ENCODE measurements at regions not wholly inside any gene's neighbourhood (a gene's known extent, or its start where the extent isn't known, plus 50 kb on each side); places are given as distances from the start of the nearest gene placed in this dataset.

DNA sequence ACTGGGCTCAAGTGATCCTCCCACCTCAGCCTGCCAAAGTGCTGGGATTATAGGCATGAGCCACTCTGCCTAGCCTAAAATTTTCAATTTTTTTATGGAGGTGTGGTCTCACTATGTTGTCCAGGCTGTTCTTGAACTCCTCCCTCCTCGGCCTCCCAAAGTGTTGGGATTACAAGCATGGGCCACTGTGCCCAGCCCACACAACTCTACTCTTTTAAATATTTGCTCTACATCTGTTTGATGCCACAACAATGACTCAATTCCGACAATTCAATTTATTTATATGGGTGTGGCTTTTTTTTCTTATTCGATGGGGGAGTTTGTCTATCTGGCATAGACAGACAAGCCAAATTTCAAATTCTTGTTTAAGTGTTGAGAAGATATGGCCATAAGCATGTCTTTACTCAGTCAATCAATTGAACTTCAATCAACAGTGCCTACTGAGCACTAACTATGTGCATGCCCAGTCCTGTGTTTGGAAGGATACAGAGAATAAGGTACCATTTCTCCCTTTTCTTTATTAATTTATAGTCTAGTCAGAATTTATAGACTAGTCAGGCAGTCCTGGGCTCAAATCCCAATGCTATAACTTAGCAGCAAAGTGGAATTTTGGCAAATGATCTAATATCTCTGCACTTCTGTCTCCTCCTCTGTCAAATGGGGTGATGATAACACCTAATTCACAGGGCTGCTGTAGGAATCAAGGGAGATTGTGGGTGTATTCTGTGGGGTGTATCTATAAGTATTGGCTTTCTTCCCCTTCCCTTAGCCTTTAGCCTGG is 54.6 kb upstream of the PIAS1 start:
- Mint-ChIP-seq H3K27ac (no peak overlapping the region), H3K27me3 (peaks cover 14% of the 10 kb centered on the region), H3K36me3 (no peaks in the 10 kb centered on the region), H3K4me3 (no peak overlapping the region), H3K9me3 (peaks cover 0 to 6% (median 0%) of the 10 kb centered on the region in 7 donors), H3K4me1 (no peaks in the 10 kb centered on the region)
- Histone ChIP-seq H3K9me3 (ENCODE audit: control insufficient read depth in 2 of 2, low read length in 2 of 2) (no peaks in the 10 kb centered on the region), H3K27me3 (ENCODE audit: control insufficient read depth, insufficient read depth, low read length) (no peaks in the 10 kb centered on the region), H3K27ac (ENCODE audit: insufficient read depth, low read length, poor library complexity, severe bottlenecking) (no peak overlapping the region), H3K4me1 (ENCODE audit: control insufficient read depth, insufficient read depth, low read length, poor library complexity, severe bottlenecking) (no peaks in the 10 kb centered on the region), H3K36me3 (ENCODE audit: control insufficient read depth, insufficient read depth, low read length) (no peaks in the 10 kb centered on the region), H3K4me3 (ENCODE audit: low read depth, low read length) (no peak overlapping the region)
- ATAC-seq (ENCODE audit: low read depth in 2 of 2) (no peak), DNase-seq (no peak)

DNA sequence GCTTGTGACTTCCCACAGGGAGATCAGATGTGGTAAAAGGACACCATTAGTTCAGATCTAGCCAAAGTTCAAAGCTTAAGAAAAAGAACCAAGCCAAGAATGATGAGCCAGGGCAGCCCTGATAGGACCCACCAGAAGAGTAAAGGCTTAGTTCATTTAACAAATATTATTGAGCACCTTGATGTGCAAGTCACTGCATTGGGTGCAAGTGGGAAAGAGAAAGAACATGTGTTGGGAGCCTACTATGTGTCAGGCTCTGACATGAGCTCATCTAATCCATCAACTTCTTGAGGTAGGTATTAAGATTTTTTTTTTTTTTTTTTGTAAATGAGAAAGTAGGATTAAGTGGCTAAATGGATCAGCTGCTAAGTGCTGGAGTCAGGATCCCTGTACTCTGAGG is 53.4 kb upstream of the PIAS1 start:
- H3K27me3 Mint-ChIP-seq = peaks cover 14% of the 10 kb centered on the region
- no peaks in the 10 kb centered on the region for H3K36me3 Mint-ChIP-seq

DNA sequence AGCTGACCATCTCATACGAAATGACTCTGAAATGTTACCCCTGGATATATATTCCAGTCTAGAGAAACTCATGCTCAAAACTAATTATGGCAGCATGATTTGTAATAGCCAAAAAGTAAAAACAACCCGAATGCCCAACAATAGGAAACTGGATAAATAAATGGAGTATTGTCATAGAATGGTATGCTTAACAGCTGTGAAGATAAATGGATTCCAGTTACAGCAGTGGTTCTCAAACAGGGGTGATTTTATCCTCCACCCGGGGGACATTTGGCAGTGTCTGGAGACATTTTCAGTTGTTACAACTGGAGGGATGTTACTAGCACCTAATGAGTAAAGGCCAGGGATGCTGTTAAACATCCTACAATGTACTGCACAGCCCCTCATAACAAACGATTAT is 52.3 kb upstream of the PIAS1 start:
- Mint-ChIP-seq H3K4me1 (no peaks in the 10 kb centered on the region), H3K9me3 (peaks cover 0 to 14% (median 2%) of the 10 kb centered on the region in 7 donors), H3K27ac (no peak overlapping the region), H3K27me3 (peaks cover 14% of the 10 kb centered on the region), H3K4me3 (no peak overlapping the region), H3K36me3 (no peaks in the 10 kb centered on the region)
- Histone ChIP-seq H3K36me3 (ENCODE audit: control insufficient read depth, insufficient read depth, low read length) (no peaks in the 10 kb centered on the region), H3K9me3 (ENCODE audit: control insufficient read depth in 2 of 2, low read length in 2 of 2) (no peaks in the 10 kb centered on the region), H3K4me3 (ENCODE audit: low read depth, low read length) (no peak overlapping the region), H3K4me1 (ENCODE audit: control insufficient read depth, insufficient read depth, low read length, poor library complexity, severe bottlenecking) (no peaks in the 10 kb centered on the region), H3K27ac (ENCODE audit: insufficient read depth, low read length, poor library complexity, severe bottlenecking) (no peak overlapping the region), H3K27me3 (ENCODE audit: control insufficient read depth, insufficient read depth, low read length) (no peaks in the 10 kb centered on the region)
- DNase-seq (no peak), ATAC-seq (ENCODE audit: low read depth in 2 of 2) (no peak)

More for the DNA sequence above, 53.4 kb upstream of the PIAS1 start:
- H3K9me3 ChIP-seq (ENCODE audit: control insufficient read depth in 2 of 2, low read length in 2 of 2) = no peaks in the 10 kb centered on the region
- H3K27ac Mint-ChIP-seq = no peak overlapping the region
- no peaks in the 10 kb centered on the region for H3K27me3 ChIP-seq (ENCODE audit: control insufficient read depth, insufficient read depth, low read length)
- H3K4me1 Mint-ChIP-seq = no peaks in the 10 kb centered on the region
- ATAC-seq (ENCODE audit: low read depth in 2 of 2) = no peak
- peaks cover 0 to 12% (median 0%) of the 10 kb centered on the region in 7 donors for H3K9me3 Mint-ChIP-seq
- no peak overlapping the region for H3K4me3 ChIP-seq (ENCODE audit: low read depth, low read length)
- H3K27ac ChIP-seq (ENCODE audit: insufficient read depth, low read length, poor library complexity, severe bottlenecking) = no peak overlapping the region
- no peak overlapping the region for H3K4me3 Mint-ChIP-seq
- no peak for DNase-seq
- H3K36me3 ChIP-seq (ENCODE audit: control insufficient read depth, insufficient read depth, low read length) = no peaks in the 10 kb centered on the region
- H3K4me1 ChIP-seq (ENCODE audit: control insufficient read depth, insufficient read depth, low read length, poor library complexity, severe bottlenecking) = no peaks in the 10 kb centered on the region

DNA sequence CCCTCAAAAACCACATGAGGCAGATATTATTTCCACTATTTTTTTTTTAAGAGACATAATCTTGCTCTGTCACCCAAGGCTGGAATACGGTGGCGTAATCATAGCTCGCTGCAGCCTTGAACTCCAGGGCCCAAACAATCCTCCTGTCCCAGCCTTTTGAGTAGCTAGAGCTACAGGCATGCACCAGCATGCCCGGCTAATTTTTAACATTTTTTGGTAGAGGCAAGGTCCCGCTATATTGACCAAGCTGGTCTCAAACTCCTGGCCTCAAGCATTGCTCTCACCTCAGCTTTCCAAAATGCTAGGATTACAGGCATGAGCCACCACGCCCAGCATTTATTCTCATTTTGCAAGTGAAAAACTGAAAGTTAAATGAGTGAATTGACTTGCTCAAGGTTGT is 50.8 kb upstream of the PIAS1 start:
- Mint-ChIP-seq H3K27ac (no peak overlapping the region), H3K36me3 (no peaks in the 10 kb centered on the region), H3K4me3 (no peak overlapping the region), H3K27me3 (peaks cover 23% of the 10 kb centered on the region), H3K4me1 (no peaks in the 10 kb centered on the region), H3K9me3 (peaks cover 0 to 15% (median 11%) of the 10 kb centered on the region in 7 donors)
- H3K27ac ChIP-seq (ENCODE audit: insufficient read depth, low read length, poor library complexity, severe bottlenecking) = no peak overlapping the region
- no peak for ATAC-seq (ENCODE audit: low read depth in 2 of 2)
- no peaks in the 10 kb centered on the region for H3K9me3 ChIP-seq (ENCODE audit: control insufficient read depth in 2 of 2, low read length in 2 of 2)
- DNase-seq = no peak
- peaks cover 4% of the 10 kb centered on the region for H3K27me3 ChIP-seq (ENCODE audit: control insufficient read depth, insufficient read depth, low read length)
- no peak overlapping the region for H3K4me3 ChIP-seq (ENCODE audit: low read depth, low read length)
- H3K36me3 ChIP-seq (ENCODE audit: control insufficient read depth, insufficient read depth, low read length) = no peaks in the 10 kb centered on the region
- H3K4me1 ChIP-seq (ENCODE audit: control insufficient read depth, insufficient read depth, low read length, poor library complexity, severe bottlenecking) = no peaks in the 10 kb centered on the region
